GM18502 (cell line): ENCODE measurements at regions not wholly inside any gene's neighbourhood (a gene's known extent, or its start where the extent isn't known, plus 50 kb on each side); places are given as distances from the start of the nearest gene placed in this dataset.
A peak's percentile ranks its signal among the peaks of the same experiment; 100 is the strongest.

Source experiments
- ATAC-seq: cut with Tn5 transposase; IDR thresholded peaks from one replicate; pipeline ENCODE4 v1.9.1; 2021; ENCODE audit warnings: mild to moderate bottlenecking; ENCODE audit not compliant: unreplicated experiment, poor library complexity

DNA sequence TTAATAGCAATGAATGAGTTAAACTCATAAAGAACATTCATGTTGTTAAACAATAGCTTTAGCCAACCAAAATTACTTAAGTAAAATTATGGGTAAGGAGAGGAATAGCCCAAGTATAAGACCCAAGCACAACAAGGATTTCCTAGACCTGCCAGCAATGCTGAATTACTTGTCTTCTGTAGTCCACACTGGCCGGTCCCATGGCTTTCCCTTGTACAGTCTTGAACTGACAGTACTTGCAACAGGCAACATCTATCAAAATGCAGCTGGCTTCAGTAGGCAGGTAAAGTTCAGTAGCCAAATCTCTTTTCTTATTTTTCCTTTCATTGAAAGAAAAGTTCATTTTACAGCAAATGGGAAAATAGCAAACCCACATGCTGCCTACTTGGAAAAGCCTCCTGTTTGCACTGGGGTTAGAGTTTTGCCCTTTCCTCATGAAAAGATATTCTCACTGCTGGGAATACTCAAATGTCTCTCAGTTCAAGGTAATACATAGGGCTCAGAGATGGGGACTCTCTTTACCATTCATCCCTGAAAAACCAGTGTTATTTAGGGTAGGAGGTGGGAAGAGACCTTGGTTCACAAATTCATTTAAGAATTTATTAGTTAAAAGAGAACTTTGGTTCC, 222.8 kb downstream of the TTLL7 start:
- no peak for ATAC-seq

DNA sequence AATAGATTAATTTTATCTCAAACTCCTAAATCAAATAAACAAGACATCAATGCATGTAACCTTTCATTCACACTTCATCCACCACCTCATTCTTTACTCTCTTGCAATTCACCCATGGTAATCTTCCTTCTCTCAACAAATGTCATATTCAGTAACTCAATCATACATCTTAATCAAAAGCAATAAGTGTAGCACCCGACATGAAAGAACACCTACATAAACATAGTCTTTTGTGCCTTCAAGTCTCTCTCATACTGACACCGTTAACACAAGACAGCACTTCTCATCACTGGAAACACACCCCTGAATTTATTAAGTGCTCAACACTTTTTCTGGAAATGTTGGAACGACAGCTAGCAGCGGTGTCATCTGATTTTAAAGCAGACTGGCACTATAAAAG, 225.9 kb downstream of the TTLL7 start:
- ATAC-seq, result no peak

DNA sequence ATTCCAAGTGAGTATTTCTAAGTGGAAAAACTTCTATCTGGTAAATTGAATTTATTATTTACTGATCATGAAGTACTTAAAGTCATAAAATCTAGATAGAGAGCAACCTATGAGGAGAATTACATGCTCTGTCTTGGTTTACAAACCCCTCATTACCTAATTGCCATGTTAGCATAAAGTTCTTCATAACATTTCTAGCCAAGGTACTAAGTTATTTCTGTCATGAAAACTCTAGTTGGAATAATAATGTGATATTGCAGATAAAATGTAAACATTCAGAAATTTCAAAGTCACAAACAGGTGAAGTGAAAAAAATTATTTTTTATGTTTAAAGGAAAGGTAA, 228.6 kb downstream of the TTLL7 start:
- no peak for ATAC-seq

DNA sequence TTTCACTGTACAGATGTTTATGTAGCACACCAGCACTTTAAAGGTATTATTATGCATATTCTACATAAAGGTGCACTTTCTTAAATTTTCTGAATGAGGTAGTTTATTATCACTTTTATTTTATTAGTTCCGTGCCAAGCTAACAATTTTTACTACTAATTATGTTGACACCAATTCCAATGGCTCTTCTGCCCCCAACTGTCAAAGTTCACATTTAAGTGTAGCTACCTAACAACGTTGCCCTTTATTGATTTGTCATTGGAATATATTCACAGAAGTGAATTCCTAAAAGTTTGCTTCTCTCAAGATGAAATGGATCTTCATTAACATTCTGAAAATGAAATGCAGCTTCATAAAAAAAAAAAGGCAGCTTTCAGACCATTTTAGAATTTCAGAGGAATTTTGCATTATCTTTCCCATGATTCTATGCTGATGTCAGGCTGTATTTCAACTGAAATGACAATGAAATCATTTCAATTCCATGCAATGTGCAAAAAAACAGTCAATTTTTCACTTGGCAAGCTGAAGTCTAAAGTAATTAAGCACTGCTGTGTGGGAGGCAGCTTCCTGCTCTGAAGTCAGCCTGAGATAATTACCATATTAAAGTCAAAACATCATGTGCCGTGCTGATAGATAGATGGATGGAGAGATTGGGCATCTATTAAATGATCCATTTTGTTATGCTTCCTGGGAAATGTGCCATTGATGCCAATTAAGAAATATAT, 229.2 kb downstream of the TTLL7 start:
- no peak for ATAC-seq

DNA sequence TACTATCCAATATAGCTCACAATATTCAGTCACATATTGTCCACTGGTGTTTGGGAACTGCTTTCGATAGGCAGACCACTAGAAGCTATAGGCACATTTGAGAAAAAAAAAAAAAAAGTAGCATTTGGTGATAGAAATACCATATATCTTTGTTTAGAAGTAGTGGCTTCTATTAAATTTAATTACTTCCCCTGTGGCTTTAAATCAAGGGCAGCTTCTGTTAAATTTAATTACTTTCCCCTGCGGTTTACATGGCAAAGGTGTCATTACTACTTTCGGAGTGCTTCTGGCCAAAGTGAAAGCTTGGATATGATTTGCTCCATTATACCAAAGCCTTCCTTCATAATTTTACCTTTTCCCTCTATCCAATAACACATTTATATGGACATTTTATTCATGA, 229.9 kb downstream of the TTLL7 start:
- no peak for ATAC-seq

DNA sequence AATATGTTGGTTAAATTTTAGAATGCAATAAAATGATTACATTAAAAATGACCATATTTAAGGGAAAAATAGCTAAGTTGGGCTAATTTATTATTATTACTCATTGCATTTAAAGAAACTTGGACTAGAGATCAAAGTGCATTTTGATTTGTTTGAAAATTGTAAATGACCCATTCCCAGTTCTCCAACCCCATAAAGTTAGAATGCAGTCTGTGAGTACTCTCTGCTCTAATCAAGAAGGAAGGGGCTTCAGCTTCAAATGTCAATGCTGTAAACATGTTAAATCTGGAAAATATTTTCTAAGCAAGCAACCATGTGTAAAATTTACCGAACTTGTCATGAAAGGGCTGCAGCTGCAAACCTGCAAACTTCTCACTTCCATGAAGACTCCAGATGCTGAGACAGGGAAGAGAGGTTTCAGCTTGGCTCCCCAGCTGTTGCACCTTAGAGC, 232.7 kb downstream of the TTLL7 start:
- ATAC-seq, result no peak

DNA sequence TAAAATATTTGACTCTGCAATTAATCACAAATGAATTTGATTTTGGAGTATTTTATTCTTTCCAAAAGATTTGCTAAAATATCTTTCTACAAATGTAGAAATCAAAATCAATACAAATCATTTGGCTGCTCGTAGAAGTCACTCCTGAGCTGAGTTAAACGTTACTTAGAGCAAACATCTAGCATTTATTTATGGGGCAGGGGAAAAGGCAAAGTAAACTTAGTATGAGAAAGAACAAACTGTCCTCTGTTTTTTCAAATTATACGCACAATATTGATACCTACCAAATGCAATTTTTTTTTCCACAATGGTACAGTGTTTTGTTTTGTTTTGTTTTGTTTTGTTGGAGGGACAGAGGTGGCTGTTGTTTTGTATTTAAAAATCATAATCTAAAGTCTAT, 233.8 kb downstream of the TTLL7 start:
- ATAC-seq, result no peak

DNA sequence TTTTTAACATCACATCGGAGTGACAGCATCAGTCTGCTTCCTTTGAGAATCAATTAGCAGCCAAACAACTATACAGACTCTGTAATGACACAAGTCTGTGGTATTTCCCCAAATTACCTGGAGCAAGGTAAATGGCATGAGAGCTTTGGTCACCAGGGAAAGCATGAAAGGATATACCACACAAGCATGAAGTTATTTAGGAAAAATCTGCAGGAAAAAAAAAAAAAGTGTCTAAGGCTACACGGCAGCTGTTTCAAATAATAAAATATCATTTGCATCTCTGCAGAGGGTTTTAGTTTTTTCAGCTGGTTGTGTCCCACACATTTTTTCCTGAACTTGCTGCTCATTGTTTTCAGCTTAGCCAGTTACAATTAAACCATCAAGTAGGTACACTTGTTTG, 234.7 kb downstream of the TTLL7 start:
- no peak for ATAC-seq

DNA sequence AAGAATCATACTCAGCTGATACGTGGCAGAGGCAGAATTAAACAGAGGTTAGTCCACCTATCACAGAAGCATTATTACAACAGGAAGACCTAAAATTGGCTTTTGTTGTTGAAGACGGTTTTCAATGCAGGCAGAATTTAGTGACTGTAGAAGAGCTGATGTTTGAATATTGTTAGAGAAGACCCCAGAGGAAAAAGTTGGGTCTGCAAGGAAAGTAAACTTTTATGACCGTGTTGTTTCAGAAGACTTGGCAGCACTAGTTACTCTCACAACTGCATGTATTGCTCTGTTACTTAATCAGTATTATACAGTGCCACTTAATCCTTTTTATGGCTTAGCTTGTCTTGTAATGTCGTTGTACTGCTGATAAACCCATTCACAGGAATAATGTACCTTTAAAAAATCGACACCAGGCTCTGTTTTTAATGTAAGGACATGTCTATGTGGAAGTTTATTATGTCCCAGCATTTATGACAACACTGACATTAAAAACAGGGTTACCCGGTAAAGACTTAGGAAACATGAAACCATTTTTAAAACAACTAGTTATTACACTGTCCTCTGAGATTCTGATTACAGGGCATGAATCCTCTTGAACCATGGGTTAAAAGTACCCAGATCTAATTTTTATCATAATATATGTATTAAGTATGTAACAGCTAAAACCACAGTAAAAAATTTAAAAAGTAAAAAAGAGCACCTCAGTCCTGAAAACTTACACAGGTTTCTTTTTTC, 235.4 kb downstream of the TTLL7 start:
- ATAC-seq, result no peak

DNA sequence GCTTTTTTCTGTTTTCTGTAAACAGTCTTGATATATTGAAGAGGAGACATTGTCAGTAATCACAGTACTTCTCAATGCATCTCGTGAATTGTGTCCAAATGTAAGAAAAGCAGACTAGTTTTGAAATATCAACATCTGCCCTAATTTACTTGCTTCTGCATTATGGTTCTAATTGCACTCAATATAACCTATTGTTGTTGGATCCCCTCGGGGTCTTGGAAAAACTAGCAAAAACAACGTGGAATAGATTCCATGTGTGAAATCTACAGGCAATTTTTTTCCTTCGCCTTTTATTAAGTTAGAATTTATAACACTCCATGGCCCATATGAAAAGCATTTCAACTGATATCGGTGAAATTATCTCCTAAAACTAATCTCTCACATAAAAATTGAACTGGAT, 236.5 kb downstream of the TTLL7 start:
- no peak for ATAC-seq

DNA sequence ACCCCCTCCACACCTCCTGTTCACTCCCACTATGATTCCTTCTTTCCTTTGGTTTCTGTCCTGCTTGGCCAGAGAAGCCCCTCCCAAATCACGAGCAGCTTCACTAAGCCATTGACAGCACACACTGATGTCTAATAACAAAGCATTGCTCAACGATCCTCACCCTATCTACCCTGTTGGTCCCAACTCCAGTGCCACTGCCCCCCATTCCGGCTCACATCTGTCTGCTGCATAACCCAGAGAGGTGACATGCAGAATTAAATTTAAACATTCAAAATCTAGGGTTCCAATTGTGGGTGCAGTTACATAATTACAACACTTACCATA, 236.9 kb downstream of the TTLL7 start:
- no peak for ATAC-seq

DNA sequence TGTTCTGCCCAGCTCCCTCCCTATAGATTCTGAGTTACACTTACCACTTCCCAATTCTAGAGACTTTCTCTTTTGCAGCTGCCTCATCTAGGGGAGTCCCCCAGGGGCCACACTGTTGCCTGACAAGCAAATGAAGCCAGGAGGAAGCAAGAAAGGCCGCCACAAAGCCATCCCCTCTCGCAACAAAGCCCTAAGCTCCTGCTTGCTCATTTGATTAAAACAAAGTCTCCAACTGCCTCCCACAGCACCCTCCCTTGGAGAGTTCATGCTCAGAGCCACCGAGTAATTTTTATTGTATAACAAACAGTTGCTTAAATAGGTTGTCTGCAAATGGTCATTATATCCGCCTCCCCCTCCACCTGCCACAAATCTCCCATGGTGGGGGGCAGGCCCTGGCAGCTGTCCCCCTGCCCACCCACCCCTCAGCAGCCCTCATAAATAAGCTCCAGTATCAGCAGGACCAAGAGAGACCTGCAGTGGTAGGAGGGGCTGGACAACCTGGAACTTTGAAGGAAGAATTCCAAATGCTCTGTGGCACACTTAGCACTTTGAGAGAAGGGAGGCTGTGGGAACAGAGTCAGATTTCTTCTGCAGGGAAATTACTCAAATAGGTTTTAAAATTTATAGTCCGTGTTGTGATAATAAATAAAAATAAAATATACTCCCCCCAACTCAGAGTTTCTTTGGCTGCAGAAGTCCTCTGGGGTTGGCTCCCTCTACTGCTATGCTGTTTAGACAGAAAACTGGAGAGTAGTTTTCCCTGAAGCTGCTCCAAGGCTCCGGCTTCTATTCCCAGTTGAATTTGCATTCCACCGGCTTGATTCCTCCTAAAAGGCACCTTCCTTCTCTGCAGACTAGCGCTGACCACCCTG, 237.5 kb downstream of the TTLL7 start:
- peak; percentile 100 for ATAC-seq

DNA sequence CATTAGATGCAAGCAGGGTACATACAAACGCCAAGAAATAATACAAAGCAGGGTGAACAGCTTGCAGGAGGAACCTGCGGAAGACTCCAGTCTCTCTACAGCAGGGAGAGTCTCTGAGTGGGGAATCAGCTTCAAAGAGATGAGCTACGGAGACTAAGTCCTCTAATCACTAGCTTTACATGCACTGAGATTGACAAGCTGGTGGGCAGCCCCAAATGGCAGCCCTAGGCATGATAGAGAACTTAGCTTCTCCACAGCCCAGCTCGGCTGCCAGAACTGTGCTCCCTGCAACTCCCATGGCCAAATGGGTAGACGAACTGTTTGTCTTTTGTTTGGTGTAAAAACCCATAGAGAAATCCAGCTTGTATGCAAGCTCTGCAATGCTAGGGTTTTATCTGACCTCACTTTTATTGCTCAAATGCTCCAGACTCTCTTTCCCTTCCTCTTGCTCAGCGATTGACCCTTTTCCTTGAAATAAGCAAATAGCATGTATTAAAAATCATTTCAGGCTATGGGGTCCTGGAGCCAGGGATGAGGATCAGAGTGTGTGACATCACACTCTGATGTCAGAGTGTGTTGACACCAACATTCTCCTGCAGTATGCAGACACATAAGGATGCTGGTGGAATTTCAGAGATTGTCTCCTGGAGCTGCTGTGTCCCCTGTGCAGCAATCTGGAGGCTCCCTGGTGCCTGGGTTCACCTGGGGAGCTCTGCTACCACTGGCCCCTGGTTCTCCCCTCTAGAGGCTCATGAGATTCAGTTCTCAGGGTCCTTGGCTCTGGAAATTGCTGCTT, 238.5 kb downstream of the TTLL7 start:
- peak; percentile 30 for ATAC-seq

DNA sequence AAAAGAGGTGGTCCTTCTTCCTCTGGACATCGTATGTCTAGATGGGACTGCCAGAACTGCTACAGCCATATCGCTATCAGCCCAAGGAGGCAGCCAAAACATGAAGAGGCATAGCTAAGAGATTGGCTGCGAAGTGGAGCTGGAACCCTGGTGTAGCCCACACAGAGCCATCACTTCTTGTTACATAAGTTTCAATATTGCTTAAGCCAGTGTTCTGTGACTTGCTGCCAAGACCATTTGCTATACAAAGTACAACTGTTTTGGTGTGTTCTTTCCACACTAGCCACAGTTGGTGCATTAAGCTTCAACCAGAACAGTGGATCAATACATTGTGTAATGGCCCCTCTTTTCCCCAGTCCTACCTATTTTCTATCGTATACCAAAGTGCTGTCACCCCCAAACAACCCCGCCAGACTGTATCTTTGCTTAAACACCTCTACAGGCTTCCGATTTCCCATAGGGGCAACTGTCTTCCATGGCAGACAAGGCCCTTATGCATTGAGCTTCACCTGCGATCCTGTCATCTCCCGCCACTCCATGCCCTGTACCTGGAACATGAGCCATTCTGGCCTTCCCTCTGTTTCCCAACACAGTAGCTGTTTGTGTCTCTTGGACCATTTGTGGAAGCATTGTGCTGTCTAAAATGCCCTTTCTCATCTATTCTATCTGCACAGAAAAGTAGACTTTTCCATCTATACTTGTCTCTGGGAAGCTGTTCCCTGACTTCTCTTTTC, 241.8 kb downstream of the TTLL7 start:
- ATAC-seq, result no peak

DNA sequence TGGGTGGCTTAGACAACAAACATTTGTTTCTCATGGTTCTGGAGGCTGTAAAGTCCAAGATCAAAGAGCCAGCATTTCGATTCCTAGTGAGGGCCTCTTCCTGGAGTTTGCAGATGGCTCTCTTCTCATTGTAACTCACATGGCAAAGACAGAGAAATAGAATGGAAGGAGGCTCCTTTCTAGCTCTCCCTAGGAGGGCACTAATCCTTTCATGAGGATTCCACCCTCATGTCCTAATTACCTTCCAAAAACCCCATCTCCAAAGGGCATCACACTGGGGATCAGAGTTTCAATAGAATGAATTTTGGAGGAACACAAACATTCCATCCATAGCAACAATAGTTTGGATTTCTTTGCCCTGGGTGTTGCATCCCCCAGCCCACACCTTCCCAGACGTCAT, 247.3 kb downstream of the TTLL7 start:
- ATAC-seq, result no peak

DNA sequence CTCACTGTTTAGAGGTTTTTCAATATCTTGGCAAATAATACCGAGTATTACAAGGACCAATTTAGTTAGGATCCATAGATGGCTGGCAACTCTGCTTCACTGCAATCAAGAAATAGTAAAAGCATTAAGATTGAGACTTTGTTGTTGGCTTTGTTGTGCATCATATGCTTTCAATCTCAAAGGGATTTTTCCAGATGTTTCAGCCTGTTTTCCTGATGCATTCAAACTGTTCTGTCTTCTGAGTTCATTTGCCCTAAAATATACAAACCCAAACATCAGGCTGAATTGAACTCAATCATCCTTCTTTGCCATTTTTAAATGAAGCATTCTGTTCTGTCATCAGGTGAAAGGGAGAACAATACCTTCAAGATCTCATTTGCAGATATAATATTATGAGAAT, 248.7 kb downstream of the TTLL7 start:
- ATAC-seq, result no peak

DNA sequence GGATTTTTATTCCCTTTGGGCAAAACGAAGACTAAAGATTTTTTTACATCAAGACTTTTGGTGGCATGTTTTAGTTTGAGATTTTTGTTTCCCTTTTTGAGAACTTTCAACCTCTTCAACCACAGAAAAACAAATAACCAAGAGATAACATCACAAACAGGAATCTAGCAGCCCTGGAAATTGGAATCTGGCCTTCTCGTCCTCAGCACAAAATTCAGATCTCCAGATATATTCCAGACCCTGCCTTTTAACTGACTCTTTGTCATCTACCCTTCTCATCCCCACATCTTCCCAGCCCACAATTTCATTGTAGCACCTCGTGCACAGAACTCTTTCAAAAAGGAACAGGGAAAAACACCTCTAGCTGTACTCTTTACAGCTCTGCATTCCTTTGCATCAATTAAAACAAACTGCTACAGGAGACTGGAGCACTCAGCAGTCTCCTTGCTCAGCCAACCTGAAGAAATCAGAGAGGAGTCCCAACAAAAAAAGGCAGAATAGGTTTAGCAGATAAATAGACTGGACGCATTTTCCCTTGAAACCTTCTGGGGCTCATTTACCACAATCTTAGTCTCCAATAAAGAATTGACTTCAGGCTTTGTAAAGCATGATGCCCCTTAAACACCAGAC, 251.0 kb downstream of the TTLL7 start:
- ATAC-seq, result no peak

DNA sequence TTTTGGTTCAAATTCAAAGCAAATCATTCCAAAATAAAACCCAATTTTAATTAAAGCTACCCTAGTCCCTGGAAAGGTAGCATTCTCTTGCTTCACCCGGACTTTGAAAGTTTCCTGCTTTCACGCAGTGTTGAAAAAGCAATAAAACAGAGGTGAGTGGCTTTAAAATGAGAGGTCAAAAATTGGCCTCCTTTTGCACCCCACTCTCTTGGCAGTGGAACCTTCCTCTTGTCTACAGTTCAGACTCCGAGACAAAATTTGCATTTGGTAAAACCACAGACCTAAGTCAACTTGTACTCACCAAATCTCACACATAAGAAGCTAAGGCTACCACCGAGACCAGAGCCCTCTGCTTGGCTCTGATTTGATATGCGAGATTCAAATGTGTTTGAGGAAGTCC, 252.7 kb downstream of the TTLL7 start:
- ATAC-seq, result peak; percentile 90

DNA sequence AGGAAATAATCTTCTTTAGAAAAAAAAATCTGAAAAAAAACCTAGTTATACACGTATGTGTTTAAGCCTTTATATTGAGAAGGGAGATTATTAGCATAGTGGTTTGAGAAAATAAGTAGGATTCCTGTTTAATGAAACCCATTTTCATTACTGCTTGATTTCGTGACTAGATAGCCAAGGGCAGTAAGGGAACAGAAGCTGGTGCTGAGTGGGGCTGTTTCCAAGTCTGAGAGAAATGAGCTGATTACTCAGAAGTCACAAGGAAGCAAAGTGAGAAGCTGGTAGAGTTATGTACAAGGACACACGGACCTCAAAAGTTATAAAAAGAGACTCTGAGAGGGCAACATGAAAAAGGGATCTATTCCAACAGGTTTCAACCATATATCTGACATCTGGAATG, 256.5 kb downstream of the TTLL7 start:
- ATAC-seq, result no peak
